Activated CD8-positive, alpha-beta memory T cell treated with anti-CD3 and anti-CD28 coated beads for 24 hours (primary cell): ENCODE measurements at regions not wholly inside any gene's neighbourhood (a gene's known extent, or its start where the extent isn't known, plus 50 kb on each side); places are given as distances from the start of the nearest gene placed in this dataset.
"Not testable (repeated sequence)": the region's sequence is repeated elsewhere in the genome, so short reads cannot be mapped to it uniquely, and the experiment has no call there.

ENCODE experiments used
- DNase-seq: peaks from one replicate; pipeline ENCODE4 v3.0.0-alpha.2; 2020

DNA sequence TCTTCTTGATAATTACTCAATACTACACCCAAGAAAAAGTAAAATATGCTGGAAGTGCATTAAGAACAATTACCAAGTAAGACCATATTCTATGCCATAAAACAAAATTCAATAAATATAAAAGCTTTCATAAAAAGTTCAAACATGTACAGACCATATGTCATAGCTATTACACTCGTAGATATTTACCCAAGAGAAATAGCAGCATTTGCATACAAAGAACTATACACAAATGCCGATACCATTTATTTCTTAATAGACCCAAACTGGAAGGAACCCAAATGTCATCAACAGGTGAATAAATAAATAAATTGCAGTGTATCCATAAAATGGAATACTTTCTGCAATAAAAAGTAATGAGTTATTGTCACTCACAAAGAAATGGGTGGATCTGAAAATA is 78.3 kb upstream of the SLC16A7 start:
- no peak for DNase-seq

DNA sequence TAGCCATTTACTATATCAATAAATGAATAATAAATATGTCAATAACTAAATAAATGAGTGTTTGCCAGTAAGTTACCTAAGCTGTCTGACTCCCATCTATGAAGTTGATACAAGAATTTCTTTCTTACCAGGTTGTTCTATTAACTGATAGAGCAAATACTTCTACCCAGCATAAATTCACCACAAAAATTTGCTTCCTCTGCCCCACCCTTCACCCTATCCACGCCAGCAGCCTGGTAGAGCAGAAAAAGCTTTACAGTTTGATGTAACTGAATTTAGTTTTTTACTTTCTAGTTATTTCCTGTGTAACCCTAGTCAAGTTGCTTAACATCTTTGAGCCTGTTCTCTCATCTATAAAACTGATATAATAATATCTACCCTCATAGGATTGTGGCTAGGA is 94.9 kb upstream of the SLC16A7 start:
- DNase-seq = no peak

DNA sequence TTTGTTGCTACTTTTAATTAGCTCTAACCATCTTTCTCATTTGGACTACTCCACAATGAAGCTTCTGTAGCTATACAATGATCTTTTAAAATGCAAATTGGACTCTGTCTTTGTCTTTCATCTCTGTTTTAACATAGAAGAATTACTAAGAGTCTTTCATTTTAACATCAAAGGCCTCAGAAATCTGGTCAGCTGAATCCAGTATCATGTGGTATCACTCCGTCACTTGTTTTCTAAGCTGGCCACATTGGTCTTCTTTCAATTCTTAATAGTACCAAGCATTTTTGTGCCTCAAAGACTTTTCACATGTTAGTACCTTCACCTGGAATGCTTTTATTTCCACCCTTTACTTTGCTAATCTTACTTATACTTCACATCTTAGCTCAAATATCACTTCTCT is 95.5 kb upstream of the SLC16A7 start:
- no peak for DNase-seq

DNA sequence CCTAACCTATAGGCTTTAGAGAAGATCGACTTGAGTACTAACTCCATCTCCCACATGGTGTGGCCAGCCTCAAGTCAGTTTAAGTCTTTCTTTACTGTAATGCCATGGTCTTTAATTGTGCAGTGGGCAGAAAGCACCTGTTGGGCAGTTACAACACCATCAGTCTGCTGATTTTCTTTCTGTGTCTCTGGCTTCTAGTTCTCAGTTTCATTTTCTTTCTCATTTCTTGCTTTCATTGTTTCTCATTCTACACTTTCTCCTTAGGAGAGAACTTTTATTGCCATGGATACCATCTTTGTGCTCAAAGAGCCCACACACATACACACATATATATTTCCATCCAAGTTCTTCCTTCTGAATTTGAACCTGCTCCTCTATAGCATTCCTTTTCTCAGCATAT is 96.1 kb upstream of the SLC16A7 start:
- DNase-seq = no peak

DNA sequence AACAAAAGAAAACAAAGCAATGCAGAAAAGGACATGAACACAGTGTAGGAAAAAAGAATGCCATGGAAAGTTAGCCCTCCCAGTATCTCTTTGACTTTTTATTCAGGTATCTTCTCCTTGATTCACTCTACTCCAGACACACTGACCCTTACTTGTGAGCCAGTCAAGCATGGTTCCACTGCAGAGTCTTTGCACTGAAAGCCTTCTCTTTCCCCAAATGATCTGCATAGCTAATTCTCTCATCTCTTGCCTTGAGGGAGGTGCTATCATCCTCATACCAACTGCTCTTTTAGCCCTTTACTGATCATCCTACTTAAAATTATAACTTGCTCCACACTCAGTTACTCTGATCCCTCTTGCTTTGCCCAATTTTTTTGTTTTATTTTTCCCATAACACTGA is 101.2 kb upstream of the SLC16A7 start:
- DNase-seq = no peak

DNA sequence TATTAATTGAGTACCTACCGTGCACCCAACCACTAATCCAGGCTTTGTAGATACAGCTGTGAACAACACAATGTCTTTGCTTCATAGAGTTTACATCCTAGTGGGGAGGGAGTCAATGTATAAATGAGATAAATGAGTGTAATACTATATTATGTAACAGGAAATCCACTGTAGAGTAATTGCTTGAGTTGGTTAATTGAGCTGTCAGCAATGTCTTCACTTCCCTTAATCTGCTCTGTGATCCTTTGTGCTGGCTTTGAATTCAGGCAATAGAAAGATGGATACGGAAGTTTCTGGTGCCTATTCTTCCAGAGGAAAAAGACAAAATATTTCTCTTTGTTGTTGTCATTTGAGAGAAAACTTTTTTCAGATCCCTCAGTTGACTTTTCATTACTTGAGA is 104.0 kb upstream of the SLC16A7 start:
- DNase-seq = no peak

DNA sequence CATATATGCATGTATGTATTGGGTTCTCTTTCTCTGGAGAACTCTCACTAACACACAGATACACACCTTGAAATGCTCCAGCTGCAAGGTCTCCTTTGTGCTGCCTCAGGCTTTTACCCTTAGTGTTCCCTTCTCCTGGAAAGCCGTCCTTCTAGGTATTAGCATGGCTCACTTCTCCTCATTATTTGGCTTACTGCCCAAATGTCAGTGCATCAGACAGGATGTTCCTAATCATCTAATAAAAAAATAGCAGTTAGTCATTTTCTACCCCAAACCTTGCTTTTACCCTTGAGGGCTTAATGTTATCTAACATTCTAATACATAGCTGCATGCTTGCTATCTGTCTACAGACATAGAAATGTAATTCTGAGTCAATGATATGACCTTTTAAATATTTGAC is 109.0 kb upstream of the SLC16A7 start:
- no peak for DNase-seq

DNA sequence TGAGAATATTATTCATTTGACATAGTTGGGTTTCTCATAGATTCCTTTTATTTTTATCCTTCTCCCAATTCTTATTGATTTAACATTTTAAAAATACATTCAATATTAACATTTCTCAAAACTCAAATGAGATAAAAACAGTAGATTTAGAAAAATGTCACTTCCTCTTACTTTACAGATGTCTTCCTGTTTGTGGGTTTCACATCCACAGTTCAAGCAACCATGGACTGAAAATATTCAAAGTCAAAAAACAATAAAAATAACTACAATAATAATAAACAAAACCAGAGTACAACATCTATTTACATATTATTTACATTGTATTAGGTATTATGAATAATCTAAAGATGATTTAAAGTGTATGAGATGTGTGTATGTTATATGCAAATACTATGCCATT is 111.3 kb upstream of the SLC16A7 start:
- DNase-seq = no peak

DNA sequence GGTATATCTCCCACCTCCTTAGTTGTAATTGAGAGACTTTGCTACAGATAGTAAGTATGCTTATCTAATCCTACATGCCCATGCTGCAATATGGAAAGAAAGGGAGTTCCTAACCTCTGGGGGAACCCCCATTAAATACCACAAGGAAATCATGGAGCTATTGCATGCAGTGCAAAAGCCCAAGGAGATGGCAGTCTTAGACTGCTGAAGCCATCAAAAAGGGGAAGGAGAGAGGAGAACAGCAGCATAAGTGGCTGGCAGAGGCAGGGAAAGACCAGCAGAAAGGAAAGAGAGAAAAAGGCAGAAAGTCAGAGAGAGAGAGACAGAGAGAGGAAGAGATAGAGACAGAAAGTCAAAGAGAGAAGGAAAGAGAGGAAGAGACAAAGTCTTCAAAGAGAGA is 121.6 kb upstream of the SLC16A7 start:
- not testable (repeated sequence) for DNase-seq

DNA sequence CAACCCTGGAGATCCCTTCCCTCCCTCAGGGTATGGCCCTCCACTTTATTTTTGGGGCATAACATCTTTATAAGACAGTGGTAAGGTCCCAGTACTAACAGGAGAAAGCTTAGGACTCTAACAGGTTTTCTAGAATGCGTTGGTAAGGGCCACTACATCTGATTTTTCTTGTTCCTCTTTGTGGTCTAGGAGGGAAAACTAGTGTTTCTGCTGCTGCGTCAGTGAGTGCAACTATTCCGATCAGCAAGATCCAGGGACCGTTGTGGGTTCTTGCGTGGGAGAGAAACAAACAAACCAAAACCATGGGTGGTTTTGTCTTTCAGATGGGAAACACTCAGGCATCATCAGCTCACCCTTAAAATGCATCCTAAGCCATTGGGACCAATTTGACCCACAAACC is 123.6 kb upstream of the SLC16A7 start:
- DNase-seq = no peak

DNA sequence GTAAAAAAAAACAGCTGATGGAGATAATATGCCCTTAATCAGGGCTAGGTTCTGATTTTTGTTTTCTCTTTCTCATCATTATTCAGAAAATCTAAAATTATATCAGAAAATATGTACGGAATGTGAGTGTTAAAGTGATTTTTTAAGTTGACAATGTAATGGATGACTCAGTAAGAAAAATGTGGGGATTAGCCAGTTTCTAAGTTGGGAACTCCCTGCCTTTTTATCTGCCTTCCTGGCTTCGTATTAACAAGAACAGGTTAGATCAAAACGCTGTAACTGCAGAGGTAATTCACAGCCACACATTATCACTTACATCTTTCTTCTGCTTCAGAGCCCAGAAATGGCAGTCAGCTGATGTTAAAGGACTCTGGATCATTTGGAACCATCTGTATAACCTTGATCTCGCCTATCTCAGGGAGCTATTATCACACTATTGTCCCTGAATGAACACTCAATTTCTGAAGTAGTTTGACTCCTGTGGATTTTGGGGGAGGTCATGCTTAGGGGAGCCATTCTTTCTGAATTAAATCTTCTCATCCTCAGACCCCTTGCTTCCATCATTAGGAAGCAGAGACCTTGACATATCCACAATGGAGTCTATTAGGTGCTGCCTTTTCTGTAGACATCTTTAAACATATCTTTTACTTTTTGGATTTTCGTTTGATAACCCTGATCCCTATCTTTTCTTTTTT is 135.7 kb upstream of the SLC16A7 start:
- no peak for DNase-seq

DNA sequence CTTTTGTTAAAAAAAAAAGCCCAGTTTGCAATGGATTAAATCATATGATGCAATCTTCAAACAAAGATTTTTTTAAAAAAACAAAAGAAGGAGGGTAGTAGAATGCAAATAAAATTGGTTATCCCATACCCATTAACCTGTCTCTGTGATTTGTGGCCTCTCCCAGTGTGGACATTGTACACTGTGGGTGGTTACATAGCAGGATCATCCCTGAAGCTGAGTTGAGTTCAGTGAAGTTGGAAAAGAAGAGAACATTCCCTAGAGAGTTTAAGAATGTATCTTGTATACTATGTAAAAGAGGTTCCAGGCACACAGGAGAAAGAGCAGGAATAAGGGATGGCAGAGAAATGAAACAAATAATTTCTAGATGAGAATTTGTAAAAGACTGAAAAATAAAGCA is 142.4 kb upstream of the SLC16A7 start:
- DNase-seq = no peak

DNA sequence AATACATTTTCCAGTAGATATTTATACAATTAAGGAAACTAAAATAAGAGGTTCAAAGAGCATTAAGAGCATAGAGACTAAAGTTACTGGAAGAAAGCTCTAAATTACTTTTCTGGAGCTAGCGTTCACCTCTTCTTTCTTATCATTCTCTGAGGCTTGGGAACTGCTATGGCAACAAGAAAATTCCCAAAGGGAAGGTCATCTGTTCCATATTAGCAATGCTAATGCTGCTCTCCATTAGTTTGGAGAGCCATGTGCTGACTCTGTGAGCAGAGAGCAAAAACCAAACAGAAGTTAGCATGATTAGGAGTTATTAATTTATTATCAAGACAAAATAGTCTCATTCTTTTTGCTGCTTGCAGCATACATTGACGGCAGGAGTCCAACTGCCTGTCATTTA is 143.1 kb upstream of the SLC16A7 start:
- no peak for DNase-seq

DNA sequence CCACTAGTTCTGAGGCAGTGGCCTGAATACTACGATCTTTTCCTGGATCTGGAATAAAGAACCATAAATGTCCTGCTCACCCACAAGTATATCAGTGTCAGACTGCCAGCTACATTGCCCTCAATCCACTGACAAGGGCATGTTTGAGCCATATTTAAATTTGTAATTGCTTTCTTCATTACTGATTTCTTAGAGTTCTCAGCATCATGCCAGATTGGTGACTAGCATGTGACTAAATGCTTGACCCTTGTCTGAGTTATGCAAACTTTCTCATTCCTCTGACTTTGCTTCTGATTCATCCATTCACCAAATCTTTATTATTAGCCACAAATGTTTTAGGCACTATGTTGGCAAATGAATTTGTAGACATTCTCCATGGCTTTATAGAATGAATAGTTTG is 143.6 kb upstream of the SLC16A7 start:
- DNase-seq = no peak

DNA sequence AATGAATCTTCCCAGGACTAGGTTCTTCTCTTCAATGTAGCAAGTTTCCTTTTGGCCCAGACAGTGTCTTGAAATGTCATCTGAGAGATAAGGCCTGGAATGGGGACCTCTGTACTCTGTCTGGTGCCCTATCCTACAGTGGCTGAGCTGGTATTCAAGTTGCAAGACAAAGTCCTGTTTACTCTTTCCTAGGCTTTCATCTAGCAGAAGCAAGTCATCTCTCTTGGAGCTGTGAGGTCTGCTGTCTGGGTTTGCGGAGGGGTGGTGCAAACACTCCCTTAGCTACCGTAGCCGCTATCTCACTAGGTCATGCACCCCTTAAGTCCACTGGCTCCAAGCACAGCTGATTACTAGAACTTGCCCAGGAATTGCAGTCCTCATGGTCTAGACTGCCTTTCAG is 149.7 kb upstream of the SLC16A7 start:
- no peak for DNase-seq

DNA sequence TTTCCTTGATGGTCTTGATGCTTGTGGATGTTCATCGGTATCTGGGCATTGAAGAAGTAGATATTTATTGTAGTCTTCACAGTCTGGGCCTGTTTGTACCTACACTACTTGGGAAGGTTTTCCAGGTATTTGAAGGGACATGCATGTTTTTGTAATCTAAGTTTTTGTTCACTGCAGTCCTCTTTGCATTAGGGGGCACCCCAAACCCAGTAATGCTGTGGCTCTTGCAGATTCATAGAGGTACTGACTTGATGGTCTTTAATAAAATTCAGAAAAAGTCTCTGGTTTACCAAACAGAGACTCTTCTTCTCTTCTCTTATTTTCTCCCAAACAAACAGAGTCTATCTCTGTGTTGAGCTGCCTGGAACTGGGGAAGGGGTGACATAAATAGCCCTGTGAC is 150.9 kb upstream of the SLC16A7 start:
- no peak for DNase-seq

DNA sequence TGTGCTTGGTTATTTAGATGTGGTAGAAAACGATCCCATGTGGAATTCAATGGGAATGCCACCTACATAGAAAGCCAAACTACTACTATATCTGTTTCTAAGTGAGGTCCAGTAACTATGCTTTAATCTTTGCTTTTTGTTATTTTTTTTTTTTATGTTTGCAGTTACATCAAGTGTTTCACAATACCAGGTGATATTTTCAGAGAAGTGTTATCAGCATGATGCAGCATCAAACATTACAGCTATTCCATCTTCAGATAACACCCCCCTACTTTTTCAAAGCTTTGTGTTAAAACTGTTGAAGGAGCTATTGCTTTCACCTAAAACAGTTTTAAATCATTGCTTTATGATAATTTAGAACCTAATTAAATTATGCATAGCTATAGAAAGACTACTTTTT is 163.8 kb upstream of the SLC16A7 start:
- no peak for DNase-seq

DNA sequence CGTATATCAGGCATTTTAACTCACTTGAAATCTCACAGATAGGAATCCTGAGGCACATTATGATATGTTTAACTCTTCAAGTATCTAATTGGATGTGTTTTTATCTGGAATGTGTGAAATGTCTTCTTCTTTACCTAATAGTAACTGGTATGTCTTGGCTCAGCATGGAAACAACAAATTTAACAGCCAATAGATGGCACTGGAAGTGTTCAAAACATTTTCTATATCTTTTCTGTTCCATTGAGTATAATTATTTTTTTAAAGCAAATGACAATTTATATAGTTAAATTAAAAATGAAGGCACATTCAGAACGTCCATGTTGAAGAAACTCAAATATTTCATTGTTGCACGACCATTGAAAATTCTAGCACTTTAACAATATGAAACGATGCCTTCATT is 164.6 kb upstream of the SLC16A7 start:
- no peak for DNase-seq

DNA sequence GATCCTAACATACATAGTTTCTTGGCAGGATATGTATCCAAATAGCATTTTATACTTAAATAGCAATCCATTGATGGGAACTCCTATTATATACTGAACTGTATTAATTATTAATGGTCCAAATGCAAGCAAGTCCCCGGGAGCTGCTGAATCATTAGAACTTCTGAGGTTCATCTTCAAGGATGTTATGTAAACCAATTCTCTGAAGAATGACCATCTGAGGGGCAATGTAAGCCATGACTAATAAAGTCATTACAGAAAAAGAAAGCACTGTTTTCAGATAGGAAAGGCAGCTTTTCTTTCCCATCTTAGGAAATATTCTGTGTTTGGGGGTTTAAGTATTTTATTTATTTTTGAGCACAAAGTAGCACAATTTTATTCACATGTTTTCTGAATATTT is 166.1 kb upstream of the SLC16A7 start:
- DNase-seq = no peak

DNA sequence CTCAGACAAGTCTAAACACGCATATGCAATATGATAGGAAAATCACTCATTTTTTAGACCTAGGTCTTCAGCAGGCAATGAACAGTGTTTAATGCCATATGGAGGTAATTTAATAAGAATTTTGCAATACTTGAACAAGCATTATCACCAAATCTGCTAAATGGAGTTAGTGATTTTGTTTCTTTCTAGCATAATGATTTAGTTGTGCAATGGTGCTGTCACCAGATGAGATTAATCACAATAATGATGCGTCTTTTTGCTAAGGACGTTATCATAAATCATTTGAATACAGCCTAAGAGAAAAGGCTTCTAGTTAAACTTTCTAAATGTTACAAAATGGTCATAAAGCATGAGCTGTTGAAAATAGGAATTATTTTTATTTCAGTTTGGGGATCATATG is 170.0 kb upstream of the SLC16A7 start:
- DNase-seq = no peak

DNA sequence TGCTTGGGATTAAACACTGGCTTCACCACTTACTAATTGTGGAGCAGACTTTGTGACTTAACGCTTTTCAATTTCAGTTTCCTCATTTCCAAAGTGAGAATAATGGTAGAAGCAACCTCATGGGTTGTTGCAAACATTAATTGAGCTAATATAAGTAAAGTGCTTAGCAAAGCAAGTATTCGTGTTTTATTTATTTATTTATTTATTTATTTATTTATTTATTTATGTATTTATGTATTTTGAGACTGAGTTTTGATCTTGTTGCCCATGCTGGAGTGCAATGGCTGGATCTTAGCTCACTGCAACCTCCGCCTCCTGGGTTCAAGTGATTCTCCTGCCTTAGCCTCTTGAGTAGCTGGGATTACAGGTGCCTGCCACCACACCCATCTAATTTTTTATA is 171.2 kb upstream of the SLC16A7 start:
- DNase-seq = not testable (repeated sequence)

DNA sequence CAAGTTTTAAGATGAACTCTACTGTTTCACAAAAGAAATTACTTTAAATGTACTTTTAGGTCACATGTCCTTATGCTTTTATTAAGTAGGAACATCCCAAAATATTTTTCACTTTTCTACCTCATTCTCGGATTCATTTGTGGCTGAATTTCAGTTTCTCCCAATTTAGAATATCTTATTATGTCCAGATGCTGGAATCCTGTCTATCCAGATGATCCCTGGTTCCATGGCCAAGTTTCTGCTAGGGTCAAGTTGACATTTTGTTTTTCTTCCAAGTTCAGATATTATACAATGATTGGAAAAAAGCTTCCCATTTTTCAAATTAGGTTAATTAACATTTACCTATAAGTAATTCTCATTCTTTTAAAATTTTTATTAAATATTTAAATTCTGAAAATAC is 181.8 kb upstream of the SLC16A7 start:
- no peak for DNase-seq

DNA sequence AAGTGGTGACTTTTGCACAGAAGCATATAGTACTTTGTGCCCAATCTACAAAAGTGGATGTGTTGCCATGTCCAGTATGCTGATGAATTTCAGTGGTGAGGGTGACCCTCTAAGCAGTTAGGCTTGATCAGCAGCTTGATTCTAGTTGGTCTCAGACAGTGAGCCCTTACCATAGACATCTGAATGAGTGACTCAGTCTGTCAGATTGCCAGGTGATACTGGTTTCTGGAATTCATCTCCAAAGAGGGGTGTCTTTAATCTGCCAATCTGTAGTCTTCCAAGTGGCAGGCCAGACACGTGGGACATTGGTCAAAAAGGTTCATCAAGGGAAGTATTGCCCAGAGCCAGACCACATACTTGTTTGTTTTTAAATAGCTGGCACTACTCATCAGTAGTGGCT is 187.4 kb upstream of the SLC16A7 start:
- DNase-seq = no peak

DNA sequence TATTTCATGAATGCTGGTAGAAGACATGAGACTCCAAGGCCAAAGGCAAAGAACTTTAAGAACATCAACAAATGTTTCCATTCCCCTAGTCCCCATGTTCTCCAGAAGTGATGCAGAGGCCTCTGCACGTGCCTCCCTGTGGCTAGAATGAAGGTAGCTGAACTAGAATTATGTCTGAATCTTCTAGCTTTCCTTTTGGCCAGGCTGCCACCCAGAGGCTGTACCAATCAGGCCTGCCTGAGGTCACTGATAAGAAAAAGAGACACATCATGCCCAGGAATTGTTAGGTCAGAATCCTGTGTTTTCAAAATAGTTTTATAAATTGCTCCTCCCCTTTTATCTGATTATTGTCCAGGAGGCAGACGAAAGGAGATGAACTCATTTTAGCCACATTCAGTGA is 188.0 kb upstream of the SLC16A7 start:
- DNase-seq = no peak

DNA sequence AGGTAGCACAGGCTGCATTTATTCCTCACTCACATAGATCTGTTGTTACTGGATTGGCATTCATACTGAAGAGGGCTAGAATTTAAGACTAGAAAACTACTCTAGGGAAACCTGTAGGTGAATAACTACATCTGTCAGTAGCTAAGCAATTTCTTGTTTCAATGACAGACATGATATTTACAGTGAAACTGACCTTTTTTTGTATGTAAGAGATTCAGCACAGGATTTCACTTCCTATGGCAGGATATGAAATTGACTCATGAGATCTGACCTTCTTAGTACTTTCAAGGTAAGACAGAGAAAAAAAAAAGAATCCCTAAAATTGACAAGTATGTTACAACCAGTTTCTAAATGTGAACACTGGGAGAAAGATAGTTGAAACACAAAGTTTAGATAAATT is 189.8 kb upstream of the SLC16A7 start:
- no peak for DNase-seq

DNA sequence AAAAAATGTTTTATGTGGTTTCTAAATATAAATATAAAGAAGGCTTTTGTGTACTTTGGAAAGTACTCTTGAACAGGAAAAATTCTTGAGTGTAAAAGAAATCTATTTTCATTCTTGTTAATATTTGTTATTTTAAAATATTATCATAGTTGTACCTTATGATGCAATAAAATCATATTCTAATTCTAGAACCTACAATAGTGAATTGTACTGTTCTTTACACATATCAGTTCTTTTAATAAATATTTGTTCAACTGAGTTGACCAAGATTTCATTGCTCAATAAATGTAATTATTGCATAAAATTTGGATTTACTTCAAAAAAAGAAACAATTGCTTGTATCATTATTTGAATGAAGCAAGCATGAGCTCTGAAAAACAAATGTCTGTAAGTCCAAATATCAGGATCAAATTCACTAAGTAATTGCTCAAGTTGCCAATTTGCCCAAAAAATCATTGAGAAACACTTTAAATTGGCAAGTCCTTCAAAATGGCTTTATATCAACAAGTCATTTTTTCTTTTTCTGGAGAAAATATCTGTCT is 191.6 kb upstream of the SLC16A7 start:
- DNase-seq = no peak
